Fibroblast of pulmonary artery (primary cell): ENCODE measurements at regions not wholly inside any gene's neighbourhood (a gene's known extent, or its start where the extent isn't known, plus 50 kb on each side); places are given as distances from the start of the nearest gene placed in this dataset.

Source experiments
- DNase-seq: peaks from one replicate; pipeline ENCODE4 v3.0.0-alpha.2; 2010; ENCODE audit warnings: low read depth
- H3K4me3 ChIP-seq: replicated peaks from 2 replicates; pipeline ENCODE4 v1.5.1; 2011; ENCODE audit warnings: low read depth, mild to moderate bottlenecking, control low read depth, low read length, moderate library complexity
- CTCF ChIP-seq: IDR thresholded peaks from 2 replicates; pipeline ENCODE4 v1.5.1; 2011; ENCODE audit warnings: mild to moderate bottlenecking, control low read depth, low read length, inconsistent platforms; ENCODE audit errors: missing control alignments

GRCh38 chr4:162239992-162240769 is 76.4 kb upstream of the FSTL5 start:
- no peak overlapping the region for H3K4me3 ChIP-seq
- no peak for TF ChIP-seq CTCF
- DNase-seq, result no peak

GRCh38 chr4:162237676-162238075 is 73.9 kb upstream of the FSTL5 start:
- no peak for DNase-seq
- no peak overlapping the region for H3K4me3 ChIP-seq
- TF ChIP-seq CTCF, result no peak

GRCh38 chr4:162234595-162234994 is 70.8 kb upstream of the FSTL5 start:
- no peak for DNase-seq
- no peak for TF ChIP-seq CTCF
- no peak overlapping the region for H3K4me3 ChIP-seq

GRCh38 chr4:162232349-162232748 is 68.5 kb upstream of the FSTL5 start:
- no peak for TF ChIP-seq CTCF
- no peak for DNase-seq
- H3K4me3 ChIP-seq, result no peak overlapping the region

- no peak for DNase-seq
- no peak for TF ChIP-seq CTCF
Measured at GRCh38 chr4:162229670-162230069, 65.9 kb upstream of the FSTL5 start.

GRCh38 chr4:162221148-162221547 is 57.3 kb upstream of the FSTL5 start:
- H3K4me3 ChIP-seq, result no peak overlapping the region
- no peak for DNase-seq
- no peak for TF ChIP-seq CTCF

More at GRCh38 chr4:162229670-162230069, 65.9 kb upstream of the FSTL5 start:
- no peak overlapping the region for H3K4me3 ChIP-seq
